OCI-LY1 (cell line): ENCODE measurements at regions not wholly inside any gene's neighbourhood (a gene's known extent, or its start where the extent isn't known, plus 50 kb on each side); places are given as distances from the start of the nearest gene placed in this dataset.

Source experiments
- EZH2 ChIP-seq: fragments of 200-600 bp; sonication (generic), shearing (Covaris generic); IDR thresholded peaks from 2 replicates; pipeline ENCODE4 v1.8.0; 2017; ENCODE audit warnings: borderline replicate concordance, mixed run types, mild to moderate bottlenecking, antibody characterized with exemption, low read length, moderate library complexity, mixed read lengths
- TF ChIP-seq, protein P1 (sequence below): fragments of 200-600 bp; sonication (generic), shearing (Covaris generic); IDR thresholded peaks from 2 replicates; pipeline ENCODE4 v1.5.1; 2017; ENCODE audit warnings: mild to moderate bottlenecking, antibody characterized with exemption, low read length, moderate library complexity, mixed read lengths

DNA sequence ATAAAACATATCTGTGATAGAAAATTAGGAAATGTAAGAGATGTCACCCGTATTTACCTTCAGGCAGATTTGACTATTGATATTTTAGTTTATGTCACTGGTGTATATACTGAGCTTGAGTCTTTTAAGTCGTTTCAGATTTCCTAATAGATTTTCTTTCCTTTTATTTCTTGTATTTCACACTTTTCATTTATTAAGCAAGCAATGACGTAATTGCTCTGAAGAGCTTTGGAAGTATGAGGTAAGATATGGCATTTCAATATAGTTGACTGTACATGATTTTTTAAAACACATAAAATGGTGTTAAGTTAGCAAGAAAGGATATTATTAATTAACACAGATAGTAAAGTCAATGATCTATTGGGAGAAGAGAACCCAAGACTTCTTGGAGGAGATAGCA, 652.6 kb downstream of the SORCS1 start:
- TF ChIP-seq, protein P1, sequence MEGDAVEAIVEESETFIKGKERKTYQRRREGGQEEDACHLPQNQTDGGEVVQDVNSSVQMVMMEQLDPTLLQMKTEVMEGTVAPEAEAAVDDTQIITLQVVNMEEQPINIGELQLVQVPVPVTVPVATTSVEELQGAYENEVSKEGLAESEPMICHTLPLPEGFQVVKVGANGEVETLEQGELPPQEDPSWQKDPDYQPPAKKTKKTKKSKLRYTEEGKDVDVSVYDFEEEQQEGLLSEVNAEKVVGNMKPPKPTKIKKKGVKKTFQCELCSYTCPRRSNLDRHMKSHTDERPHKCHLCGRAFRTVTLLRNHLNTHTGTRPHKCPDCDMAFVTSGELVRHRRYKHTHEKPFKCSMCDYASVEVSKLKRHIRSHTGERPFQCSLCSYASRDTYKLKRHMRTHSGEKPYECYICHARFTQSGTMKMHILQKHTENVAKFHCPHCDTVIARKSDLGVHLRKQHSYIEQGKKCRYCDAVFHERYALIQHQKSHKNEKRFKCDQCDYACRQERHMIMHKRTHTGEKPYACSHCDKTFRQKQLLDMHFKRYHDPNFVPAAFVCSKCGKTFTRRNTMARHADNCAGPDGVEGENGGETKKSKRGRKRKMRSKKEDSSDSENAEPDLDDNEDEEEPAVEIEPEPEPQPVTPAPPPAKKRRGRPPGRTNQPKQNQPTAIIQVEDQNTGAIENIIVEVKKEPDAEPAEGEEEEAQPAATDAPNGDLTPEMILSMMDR: no peak
- TF ChIP-seq EZH2: no peak
